HL-60 (cell line): ENCODE measurements at regions not wholly inside any gene's neighbourhood (a gene's known extent, or its start where the extent isn't known, plus 50 kb on each side); places are given as distances from the start of the nearest gene placed in this dataset.
A peak's percentile ranks its signal among the peaks of the same experiment; 100 is the strongest.

Source experiments
- DNase-seq, 2 experiments: peaks; one replicate each; pipeline ENCODE4 v3.0.0-alpha.2; 2010 to 2020; ENCODE audit warnings: low read depth in 1 of 2, low spot score in 1 of 2
- H3K27ac ChIP-seq: fragments of 250-450 bp; sonication (Bioruptor Pico); replicated peaks from 2 replicates; pipeline ENCODE4 v1.5.1; 2020; ENCODE audit warnings: mild to moderate bottlenecking, moderate library complexity
- H3K27me3 ChIP-seq: fragments of 250-450 bp; sonication (Bioruptor Pico); 2 replicates; pipeline ENCODE4 v1.5.1; 2021; ENCODE audit warnings: mild to moderate bottlenecking, moderate library complexity; ENCODE audit not compliant: insufficient read depth, poor library complexity, severe bottlenecking
- H3K4me3 ChIP-seq: replicated peaks from 2 replicates; pipeline ENCODE4 v1.5.1; 2011; ENCODE audit warnings: mild to moderate bottlenecking, control low read depth, low read length; ENCODE audit not compliant: insufficient read depth
- GABPA ChIP-seq: IDR thresholded peaks from 2 replicates; pipeline ENCODE4 v1.6.1; 2012; ENCODE audit warnings: low read depth
- POLR2AphosphoS5 ChIP-seq: IDR thresholded peaks from 2 replicates; pipeline ENCODE4 v1.6.1; 2012; ENCODE audit warnings: low read depth
- REST ChIP-seq: IDR thresholded peaks from 2 replicates; pipeline ENCODE4 v1.6.1; 2012; ENCODE audit warnings: low read depth; ENCODE audit not compliant: insufficient replicate concordance
- SPI1 ChIP-seq: IDR thresholded peaks from 2 replicates; pipeline ENCODE4 v1.6.1; 2012; ENCODE audit warnings: low read depth, mild to moderate bottlenecking, borderline replicate concordance
- TF ChIP-seq, protein P1 (sequence below): IDR thresholded peaks from one replicate; pipeline ENCODE4 v1.5.1; 2011; ENCODE audit warnings: low read length, control low read depth, inconsistent platforms; ENCODE audit not compliant: insufficient read depth

DNA sequence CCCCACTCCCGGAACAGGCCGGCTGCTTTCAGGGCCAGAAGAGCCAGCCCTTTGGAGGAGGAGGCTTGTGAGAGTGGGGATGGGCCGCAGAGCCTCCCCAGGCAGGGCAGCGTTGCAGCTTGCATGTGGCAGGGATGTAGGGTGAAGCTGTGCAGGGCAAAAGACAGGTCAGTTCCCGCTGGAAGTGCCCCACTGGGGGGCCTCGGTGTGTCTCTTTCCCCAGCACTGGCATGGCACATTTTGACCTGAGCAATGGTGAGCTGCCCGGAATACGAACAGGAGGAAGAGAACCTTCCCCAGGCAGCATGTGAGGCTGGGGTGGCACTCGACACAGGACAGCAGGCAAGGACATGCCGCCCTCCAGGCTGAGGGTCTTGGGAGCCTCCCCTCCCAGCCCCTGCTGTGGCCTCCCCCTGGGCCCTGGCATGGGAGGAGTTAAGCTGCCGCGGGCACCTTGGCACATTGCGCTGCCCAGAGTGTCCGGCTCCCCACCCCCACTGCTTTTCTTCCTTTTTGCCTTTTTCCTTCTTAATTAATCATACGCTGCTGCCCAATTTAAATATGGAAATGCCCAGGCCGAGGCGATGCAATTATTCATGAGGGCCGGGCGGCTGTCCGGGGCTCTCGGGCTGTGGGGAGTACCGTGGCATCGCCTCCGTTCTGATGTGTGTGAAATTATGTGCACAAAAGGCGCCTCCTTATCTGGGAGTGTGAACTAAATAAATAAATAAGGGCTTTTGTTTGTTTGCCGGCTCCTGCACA is 76.0 kb upstream of the WNT7B start:
- no peak for DNase-seq
- Histone ChIP-seq H3K27ac (peak overlapping the region; percentile 83), H3K4me3 (peak overlapping the region; percentile 50), H3K27me3 (no peaks in the 10 kb centered on the region)
- TF ChIP-seq SPI1 (no peak), GABPA (no peak), REST (no peak), POLR2AphosphoS5 (no peak)
- TF ChIP-seq, protein P1, sequence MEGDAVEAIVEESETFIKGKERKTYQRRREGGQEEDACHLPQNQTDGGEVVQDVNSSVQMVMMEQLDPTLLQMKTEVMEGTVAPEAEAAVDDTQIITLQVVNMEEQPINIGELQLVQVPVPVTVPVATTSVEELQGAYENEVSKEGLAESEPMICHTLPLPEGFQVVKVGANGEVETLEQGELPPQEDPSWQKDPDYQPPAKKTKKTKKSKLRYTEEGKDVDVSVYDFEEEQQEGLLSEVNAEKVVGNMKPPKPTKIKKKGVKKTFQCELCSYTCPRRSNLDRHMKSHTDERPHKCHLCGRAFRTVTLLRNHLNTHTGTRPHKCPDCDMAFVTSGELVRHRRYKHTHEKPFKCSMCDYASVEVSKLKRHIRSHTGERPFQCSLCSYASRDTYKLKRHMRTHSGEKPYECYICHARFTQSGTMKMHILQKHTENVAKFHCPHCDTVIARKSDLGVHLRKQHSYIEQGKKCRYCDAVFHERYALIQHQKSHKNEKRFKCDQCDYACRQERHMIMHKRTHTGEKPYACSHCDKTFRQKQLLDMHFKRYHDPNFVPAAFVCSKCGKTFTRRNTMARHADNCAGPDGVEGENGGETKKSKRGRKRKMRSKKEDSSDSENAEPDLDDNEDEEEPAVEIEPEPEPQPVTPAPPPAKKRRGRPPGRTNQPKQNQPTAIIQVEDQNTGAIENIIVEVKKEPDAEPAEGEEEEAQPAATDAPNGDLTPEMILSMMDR = no peak

GRCh38 chr22:46053563-46054090 is 76.7 kb upstream of the WNT7B start:
- peak overlapping the region; percentile 83 for H3K27ac ChIP-seq
- TF ChIP-seq POLR2AphosphoS5 (peak; percentile 28; the same call in 1 of the 2 replicates), GABPA (no peak), REST (no peak)
- TF ChIP-seq, protein P1 = no peak
- peak in 1 of 2 experiments; percentile 47 for DNase-seq
- no peaks in the 10 kb centered on the region for H3K27me3 ChIP-seq
- H3K4me3 ChIP-seq = peak overlapping the region; percentile 50

DNA sequence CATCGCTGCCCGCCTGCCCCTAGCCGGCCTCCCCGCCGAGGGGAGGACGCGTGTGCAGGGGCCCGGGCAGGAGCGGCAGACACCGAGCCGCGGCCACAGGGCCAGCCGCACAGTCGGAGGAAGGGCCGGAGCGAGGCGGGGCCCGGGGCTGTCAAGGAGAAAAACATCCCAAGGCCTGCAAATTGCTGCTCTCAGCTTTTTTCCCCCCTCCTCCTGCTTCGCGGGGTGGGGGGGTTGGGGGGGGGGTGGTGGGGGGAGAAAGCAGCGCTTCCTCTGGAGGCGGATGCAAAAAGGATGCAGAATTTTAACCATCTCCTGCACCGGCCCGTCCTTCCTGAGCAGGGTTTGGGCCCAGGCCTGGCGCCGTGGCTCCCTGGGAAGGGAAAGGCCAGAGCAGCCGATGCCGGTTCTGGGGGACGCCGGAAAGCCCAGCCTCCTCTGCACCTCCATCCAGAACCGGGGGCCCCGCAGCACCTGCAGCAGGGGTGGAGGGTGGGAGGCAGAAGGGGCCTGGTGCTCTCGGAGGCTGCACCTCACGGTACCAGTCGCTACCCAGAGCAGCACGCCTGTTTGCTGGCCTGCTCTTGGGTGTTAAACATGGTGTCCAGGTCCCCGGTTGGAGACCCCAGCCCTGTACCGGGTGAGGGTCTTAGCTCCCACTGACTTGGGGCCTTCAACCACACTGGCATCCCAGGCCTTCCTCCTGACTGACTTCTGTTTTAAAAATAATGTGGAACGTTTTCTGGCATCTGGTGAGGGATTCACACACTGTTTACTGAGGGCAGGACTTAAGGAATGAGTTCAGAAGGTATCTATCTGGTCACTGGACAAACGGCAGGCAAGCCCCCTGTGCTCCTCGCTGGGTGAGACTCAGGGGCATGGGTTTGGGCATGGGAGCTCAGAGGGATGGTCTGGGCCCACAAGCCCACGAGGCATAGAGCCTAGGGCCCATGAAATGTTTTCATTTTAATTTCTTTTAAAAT is 77.4 kb upstream of the WNT7B start:
- peak in 1 of 2 experiments; percentile 35 for DNase-seq
- TF ChIP-seq SPI1 (no peak), GABPA (no peak), REST (no peak), POLR2AphosphoS5 (no peak)
- TF ChIP-seq, protein P1 = no peak
- H3K27ac ChIP-seq = peak overlapping the region; percentile 83
- H3K27me3 ChIP-seq = no peaks in the 10 kb centered on the region
- H3K4me3 ChIP-seq = peak overlapping the region; percentile 50
